ENCODE measurements at regions not wholly inside any gene's neighbourhood (a gene's known extent, or its start where the extent isn't known, plus 50 kb on each side); places are given as distances from the start of the nearest gene placed in this dataset.
"Not testable (repeated sequence)": the region's sequence is repeated elsewhere in the genome, so short reads cannot be mapped to it uniquely, and the experiment has no call there.

DNA sequence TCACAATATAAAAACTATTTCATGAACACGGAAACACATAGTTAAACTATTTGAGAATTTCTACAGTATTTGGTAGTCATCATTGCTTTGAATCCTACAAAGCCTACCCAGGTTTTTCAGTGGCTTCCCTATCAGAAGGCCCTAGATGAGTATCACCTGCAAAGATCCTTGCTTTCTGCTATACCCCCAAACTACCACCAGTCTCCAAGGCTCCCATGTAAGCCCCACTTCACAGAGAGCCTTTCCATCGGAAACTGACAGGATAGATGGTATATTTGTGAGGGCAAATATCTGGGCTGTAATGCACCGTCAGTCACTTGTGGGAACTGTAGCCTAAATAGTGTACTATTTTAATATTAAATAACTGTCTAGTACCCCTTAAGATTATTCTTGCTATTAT is 674.3 kb downstream of the BRINP3 start:
- H3K36me3 ChIP-seq, result no peaks in the 10 kb centered on the region
- H3K4me1 ChIP-seq, result no peaks in the 10 kb centered on the region
- DNase-seq, result no peak
- no peak overlapping the region for H3K4me3 ChIP-seq
- no peaks in the 10 kb centered on the region for H3K9me3 ChIP-seq
- 35 to 59% methylated on average over 2 to 3 of the region's 3 CpGs for WGBS, 2 donors
- intact Hi-C loops (cut with DNase I), result no loop called here
- TF ChIP-seq, protein P1, sequence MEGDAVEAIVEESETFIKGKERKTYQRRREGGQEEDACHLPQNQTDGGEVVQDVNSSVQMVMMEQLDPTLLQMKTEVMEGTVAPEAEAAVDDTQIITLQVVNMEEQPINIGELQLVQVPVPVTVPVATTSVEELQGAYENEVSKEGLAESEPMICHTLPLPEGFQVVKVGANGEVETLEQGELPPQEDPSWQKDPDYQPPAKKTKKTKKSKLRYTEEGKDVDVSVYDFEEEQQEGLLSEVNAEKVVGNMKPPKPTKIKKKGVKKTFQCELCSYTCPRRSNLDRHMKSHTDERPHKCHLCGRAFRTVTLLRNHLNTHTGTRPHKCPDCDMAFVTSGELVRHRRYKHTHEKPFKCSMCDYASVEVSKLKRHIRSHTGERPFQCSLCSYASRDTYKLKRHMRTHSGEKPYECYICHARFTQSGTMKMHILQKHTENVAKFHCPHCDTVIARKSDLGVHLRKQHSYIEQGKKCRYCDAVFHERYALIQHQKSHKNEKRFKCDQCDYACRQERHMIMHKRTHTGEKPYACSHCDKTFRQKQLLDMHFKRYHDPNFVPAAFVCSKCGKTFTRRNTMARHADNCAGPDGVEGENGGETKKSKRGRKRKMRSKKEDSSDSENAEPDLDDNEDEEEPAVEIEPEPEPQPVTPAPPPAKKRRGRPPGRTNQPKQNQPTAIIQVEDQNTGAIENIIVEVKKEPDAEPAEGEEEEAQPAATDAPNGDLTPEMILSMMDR (IDR thresholded peaks at IDR 0.05), result no peak
- TF ChIP-seq POLR2AphosphoS5 (IDR thresholded peaks at IDR 0.05), result no peak
- TF ChIP-seq POLR2A (IDR thresholded peaks at IDR 0.05), result no peak
- no peak for TF ChIP-seq EP300 (IDR thresholded peaks at IDR 0.05)
- no peaks in the 10 kb centered on the region for H3K27me3 ChIP-seq
- no peak overlapping the region for H3K27ac ChIP-seq

DNA sequence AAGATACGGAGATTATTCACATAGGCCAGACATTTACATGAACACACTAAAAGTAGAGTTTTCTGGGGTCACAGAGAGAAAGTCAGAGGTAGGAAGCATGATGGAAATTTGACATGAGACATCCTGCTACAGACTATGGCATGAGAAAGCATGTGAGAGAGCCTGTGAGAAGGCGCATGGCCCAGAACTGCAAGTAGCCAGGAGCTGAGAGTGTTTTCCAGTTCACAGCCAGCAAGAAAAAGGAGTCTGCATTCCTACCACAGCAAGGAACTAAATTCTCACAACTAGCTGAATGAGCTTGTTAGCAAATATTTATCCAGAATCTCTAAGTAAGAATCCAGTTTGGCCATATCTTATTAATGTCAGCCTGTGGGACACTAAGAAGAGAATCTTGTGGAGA is 673.3 kb downstream of the BRINP3 start:
- H3K9me3 ChIP-seq, result no peaks in the 10 kb centered on the region
- WGBS, 2 donors, result 86 to 93% methylated on average over 2 of the region's 2 CpGs
- H3K27ac ChIP-seq, result no peak overlapping the region
- H3K36me3 ChIP-seq, result no peaks in the 10 kb centered on the region
- H3K4me3 ChIP-seq, result no peak overlapping the region
- no peaks in the 10 kb centered on the region for H3K4me1 ChIP-seq
- TF ChIP-seq POLR2A (IDR thresholded peaks at IDR 0.05) (no peak), POLR2AphosphoS5 (IDR thresholded peaks at IDR 0.05) (no peak), EP300 (IDR thresholded peaks at IDR 0.05) (no peak)
- TF ChIP-seq, protein P1 (IDR thresholded peaks at IDR 0.05), result no peak
- intact Hi-C loops (cut with DNase I), result no loop called here
- no peak for DNase-seq
- H3K27me3 ChIP-seq, result no peaks in the 10 kb centered on the region

DNA sequence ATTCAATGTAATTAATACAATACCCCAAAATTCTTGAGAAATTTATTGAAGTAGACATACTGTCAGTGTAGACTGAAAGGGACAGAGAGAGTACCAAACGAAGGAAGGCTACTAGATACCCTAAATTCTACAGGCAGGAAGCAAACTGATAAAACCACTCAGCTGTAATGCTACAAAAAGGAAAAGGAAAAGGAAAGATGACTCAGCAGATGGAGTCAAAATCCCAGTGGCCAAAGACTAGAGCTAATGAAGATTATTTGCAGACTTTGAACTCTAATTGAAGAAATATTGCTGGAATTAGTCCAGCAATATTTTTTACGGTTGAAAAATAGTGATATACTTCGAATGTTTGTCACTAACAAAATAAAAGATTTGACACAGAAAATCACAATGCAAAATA is 671.9 kb downstream of the BRINP3 start:
- 61 to 73% methylated on average over 3 of the region's 3 CpGs for WGBS, 2 donors
- intact Hi-C loops (cut with DNase I), result no loop called here
- no peak overlapping the region for H3K4me3 ChIP-seq
- H3K27ac ChIP-seq, result no peak overlapping the region
- H3K4me1 ChIP-seq, result no peaks in the 10 kb centered on the region
- DNase-seq, result no peak
- TF ChIP-seq POLR2A (IDR thresholded peaks at IDR 0.05) (no peak), EP300 (IDR thresholded peaks at IDR 0.05) (no peak), POLR2AphosphoS5 (IDR thresholded peaks at IDR 0.05) (no peak)
- TF ChIP-seq, protein P1 (IDR thresholded peaks at IDR 0.05), result no peak
- no peaks in the 10 kb centered on the region for H3K36me3 ChIP-seq
- no peaks in the 10 kb centered on the region for H3K9me3 ChIP-seq
- H3K27me3 ChIP-seq, result no peaks in the 10 kb centered on the region

DNA sequence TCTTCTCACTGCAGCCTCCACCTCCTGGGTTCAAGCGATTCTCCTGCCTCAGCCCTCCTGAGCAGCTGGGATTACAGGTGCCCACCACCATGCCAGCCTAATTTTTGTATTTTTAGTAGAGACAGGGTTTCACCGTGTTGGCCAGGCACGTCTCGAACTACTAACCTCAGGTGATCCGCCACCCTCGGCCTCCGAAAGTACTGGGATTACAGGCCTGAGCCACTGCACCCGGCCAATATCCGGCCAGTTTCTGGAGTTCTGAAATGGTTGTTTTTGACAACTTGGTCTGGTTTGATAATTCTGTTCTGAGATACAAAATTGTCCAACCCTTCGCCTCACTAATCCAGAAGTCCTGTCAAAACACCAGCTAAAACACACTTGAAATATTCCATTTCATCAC is 667.0 kb downstream of the BRINP3 start:
- H3K9me3 ChIP-seq; H3K4me3 ChIP-seq; H3K27ac ChIP-seq; H3K36me3 ChIP-seq; DNase-seq; H3K4me1 ChIP-seq; intact Hi-C loops (cut with DNase I); H3K27me3 ChIP-seq: not testable (repeated sequence)
- 84 to 94% methylated on average over 10 of the region's 10 CpGs for WGBS, 2 donors

DNA sequence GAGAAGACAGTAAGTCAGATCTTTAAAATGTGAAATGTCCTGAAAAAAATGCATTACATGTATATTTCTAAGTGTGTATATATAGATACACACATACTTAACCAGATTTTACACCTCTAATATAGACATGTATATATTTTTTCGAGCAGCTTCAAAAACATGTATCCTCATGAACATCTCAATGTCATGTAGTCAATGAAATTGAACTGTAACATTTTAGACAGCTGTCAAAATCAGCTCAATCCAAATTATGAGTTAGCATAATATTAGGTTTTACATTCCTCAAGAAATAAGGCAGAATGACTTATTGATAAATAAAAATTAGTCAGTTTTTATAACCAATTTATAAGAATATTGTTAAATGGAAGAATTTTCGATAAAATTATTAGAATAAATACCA is 665.7 kb downstream of the BRINP3 start:
- 58 to 72% methylated on average over 2 of the region's 2 CpGs for WGBS, 2 donors
- Histone ChIP-seq H3K27me3 (no peaks in the 10 kb centered on the region), H3K4me3 (no peak overlapping the region), H3K9me3 (no peaks in the 10 kb centered on the region), H3K36me3 (no peaks in the 10 kb centered on the region), H3K4me1 (no peaks in the 10 kb centered on the region), H3K27ac (no peak overlapping the region)
- TF ChIP-seq POLR2A (IDR thresholded peaks at IDR 0.05), result no peak
- no peak for TF ChIP-seq EP300 (IDR thresholded peaks at IDR 0.05)
- TF ChIP-seq, protein P1 (IDR thresholded peaks at IDR 0.05), result no peak
- TF ChIP-seq POLR2AphosphoS5 (IDR thresholded peaks at IDR 0.05), result no peak
- intact Hi-C loops (cut with DNase I), result no loop called here
- no peak for DNase-seq

Data from sigmoid colon (tissue), 6 donors.